Right ventricle myocardium superior (tissue), 1 donor: ENCODE measurements at regions not wholly inside any gene's neighbourhood (a gene's known extent, or its start where the extent isn't known, plus 50 kb on each side); places are given as distances from the start of the nearest gene placed in this dataset.

Experiments used
- ATAC-seq: fragments of 200-7000 bp; cut with Tn5 transposase; one replicate; pipeline ENCODE4 v1.9.1; 2020; ENCODE audit warnings: mild to moderate bottlenecking; ENCODE audit not compliant: poor library complexity
- DNase-seq: peaks from one replicate; pipeline ENCODE4 v3.0.0-alpha.2; 2020
- intact Hi-C: fragments of 100-400 bp; cut with DNase I; formaldehyde crosslinking; loops from one replicate; pipeline ENCODE4 v1.11.2; 2022
- donor health status: DM: no; HTN: yes; CAD: no; lungs with severe emphysema.

- DNase-seq = no peak
- ATAC-seq = no peak
- intact Hi-C loops = no loop called here
These were observed 50.8 kb upstream of the GADL1 start for GRCh38 chr3:30945291-30945690.

- DNase-seq (no peak), ATAC-seq (no peak)
- intact Hi-C loops = no loop called here
These were observed 54.0 kb upstream of the GADL1 start for GRCh38 chr3:30948426-30948825.

- intact Hi-C loops = no loop called here
- DNase-seq (no peak), ATAC-seq (no peak)
These were observed 57.4 kb upstream of the GADL1 start for GRCh38 chr3:30951826-30952225.

DNA sequence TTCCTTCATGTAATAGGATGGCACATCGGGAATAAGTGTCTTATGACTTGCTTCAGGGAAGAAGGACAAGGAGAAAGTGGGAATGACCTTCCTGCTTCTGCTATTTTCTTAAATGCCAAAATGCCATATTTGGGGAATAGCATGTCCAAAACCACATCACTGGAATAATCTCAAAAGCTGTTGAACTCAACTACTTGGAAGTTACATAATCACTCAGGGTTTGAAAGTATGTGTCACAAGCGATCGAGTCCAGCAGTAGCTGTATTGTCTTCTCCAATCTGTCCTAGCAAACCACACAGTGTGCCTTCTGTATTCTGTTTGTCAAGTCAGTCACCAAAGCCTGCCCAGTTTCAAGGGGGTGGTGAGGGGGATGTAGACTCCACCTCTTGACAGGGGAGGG, 58.3 kb upstream of the GADL1 start:
- DNase-seq (no peak), ATAC-seq (no peak)
- intact Hi-C loops = no loop called here

DNA sequence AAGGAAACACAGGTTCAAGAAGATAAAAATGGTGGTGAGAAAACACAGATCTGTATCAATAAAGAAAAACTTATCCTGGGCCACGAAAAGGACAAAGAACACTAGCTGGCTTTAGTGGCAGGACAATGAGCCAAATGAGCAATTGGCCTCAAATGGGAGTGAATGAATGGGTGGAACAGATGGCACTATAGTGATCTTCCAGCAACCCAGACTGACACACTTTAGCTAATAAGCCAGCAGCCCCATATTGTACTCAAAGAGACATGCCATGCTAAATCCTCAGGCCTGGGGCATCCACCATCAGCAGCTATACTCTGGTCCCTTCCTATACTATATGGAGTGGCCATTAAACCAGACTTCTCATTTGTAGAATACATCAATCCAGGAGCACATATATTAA, 60.0 kb upstream of the GADL1 start:
- DNase-seq (no peak), ATAC-seq (no peak)
- intact Hi-C loops = no loop called here

DNA sequence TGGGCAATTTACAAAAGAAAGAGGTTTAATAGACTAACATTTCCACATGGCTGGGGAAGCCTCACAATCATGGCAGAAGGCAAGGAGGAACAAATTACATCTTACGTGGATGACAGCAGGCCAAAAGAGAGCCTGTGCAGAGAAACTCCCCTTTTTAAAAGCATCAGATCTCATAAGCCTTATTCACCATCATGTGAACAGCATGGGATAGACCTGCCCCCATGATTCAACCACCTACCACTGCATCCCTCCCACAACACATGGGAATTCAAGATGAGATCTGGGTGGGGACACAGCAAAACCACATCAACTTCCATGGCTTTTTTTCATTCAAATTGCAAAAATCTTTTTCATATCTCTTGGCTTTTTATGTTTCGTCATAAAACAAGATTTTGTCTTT, 67.6 kb upstream of the GADL1 start:
- ATAC-seq = no peak
- no peak for DNase-seq
- intact Hi-C loops = no loop called here

- intact Hi-C loops = no loop called here
- DNase-seq (no peak), ATAC-seq (no peak)
These were observed 68.0 kb upstream of the GADL1 start for GRCh38 chr3:30962493-30962892.

GRCh38 chr3:30963223-30963722, 68.8 kb upstream of the GADL1 start:
- intact Hi-C loops = no loop called here
- DNase-seq (no peak), ATAC-seq (no peak)

DNA sequence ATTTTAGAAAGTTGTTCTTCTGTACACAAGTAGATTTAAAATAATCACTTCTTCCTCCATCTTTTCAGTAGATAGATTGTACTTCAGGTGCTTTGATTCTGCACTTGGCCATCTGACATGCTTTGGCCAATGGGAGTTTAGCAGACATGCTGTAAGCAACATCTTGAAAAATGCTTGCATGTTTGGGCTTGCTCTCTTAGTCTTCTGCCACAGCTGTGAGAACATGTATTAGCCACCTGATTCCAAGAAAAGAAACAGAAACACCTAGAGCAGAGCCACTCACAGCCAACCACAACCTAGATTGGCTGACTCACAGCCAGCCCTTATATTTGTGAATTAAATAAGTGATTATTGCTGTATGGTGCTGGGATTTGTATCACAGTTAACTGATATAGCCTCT, 70.2 kb upstream of the GADL1 start:
- intact Hi-C loops = no loop called here
- no peak for DNase-seq
- ATAC-seq = no peak

- intact Hi-C loops = no loop called here
- ATAC-seq (no peak), DNase-seq (no peak)
These were observed 72.4 kb upstream of the GADL1 start for GRCh38 chr3:30966896-30967295.

DNA sequence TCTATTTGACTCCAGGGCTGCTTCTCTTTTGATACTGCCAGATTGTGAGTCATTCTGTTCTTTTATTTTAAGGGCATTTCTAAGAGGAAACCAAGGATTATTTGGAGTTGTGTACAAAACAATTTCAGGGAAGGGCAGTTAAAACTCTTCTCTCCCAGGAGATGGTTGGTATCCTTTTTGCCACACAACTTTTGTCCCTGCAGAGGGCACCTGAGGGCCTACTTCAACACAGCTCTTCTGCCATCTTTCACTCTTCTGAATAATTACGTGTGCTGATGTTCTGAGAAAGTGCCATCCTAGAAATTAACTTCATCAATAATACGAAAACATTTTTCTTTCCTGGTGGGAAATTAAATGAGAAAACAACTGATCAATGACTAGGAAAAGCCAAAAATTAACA, 75.7 kb upstream of the GADL1 start:
- no peak for ATAC-seq
- intact Hi-C loops = no loop called here
- DNase-seq = no peak

- ATAC-seq = no peak
- no peak for DNase-seq
- intact Hi-C loops = no loop called here
These were observed 78.0 kb upstream of the GADL1 start for GRCh38 chr3:30972449-30972848.

DNA sequence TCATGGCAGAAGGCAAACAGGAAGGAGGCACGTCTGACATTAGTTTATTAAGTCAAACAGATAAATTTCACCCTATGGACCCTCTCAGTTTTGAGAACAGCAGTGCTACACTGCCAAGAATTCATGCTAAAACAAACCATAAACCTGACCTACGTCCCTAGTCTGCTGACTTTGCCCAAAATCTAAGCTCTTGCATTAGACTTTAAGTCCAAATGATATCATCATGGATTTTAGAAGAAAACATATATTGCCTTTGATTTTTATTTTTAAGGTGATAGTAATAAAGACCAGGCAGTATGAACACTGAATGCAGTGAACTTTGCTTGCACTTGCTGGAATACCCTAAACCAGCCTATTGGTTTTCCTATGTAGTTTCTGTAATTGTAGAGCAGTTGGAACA, 79.6 kb upstream of the GADL1 start:
- DNase-seq = no peak
- no peak for ATAC-seq
- intact Hi-C loops = no loop called here

DNA sequence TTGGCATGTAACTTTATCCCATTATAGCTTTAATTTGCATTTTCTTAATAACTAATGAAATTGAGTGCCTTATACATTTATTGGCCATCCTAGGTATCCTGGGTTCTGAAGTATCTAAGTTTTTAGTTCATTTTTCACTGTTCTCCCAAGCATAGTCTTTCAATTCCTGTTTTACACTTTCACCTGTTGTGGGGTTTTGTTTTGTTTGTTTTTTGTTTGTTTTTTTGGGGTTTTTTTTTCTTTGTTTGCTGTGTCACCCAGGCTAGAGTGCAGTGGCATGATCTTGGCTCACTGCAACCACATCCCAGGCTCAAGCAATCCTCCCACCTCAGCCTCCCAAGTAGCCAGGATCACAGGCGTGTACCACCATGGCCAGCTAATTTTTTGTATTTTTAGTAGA, 83.1 kb upstream of the GADL1 start:
- ATAC-seq (no peak), DNase-seq (no peak)
- intact Hi-C loops = no loop called here

DNA sequence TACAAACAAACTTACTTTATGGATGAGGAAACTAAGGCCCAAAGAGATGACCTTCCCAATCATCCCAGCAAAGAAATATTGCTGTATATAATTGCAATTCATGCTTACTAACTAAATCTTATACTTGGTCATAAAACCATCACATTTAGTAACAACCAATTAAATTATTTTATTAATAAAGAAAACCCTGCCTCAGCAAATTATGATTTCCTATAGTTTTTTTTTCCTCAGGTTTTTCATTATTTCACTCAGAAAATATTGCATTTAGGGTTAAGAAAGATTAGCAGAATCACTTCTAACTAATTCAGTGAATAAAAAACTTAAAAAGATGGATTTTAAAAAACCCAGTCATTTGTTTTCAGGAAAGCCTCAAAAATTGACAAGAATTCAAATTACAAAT, 86.5 kb upstream of the GADL1 start:
- no peak for ATAC-seq
- intact Hi-C loops = no loop called here
- no peak for DNase-seq

DNA sequence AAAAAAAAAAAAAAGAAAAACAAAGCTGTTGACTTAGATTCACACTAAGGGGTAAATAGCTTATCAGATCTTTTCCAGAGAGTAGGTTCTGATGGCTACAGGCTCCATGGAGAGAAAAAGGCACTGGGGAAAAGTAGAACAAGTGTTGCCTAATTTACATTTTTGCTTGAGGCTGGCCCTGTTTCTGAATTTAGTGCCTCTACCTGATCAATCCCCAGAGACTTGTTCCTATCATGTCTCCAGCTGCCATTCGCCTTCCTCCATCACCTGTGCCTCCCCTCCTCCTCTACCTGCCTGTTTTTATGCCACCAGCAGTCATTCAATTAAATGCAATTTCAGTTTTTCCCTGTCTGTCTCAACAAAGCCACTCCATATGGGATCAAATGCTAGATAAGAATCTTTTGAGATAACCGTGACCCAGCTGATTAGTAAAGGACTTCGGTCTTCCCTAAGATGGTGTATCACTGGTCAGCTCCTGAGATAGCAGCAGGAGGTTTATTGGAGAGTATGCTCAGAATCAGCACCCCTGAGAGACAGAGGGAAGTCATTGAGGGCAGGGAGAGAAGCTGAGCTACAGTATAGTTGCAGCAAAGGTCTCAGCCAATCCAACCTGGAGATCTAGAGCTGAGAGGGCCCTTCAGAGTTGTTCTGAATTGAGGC, 88.1 kb upstream of the GADL1 start:
- DNase-seq = no peak
- no peak for ATAC-seq
- intact Hi-C loops = no loop called here

- no peak for ATAC-seq
- intact Hi-C loops = no loop called here
- no peak for DNase-seq
These were observed 90.6 kb upstream of the GADL1 start for GRCh38 chr3:30984855-30985749.

GRCh38 chr3:30986551-30986950, 92.1 kb upstream of the GADL1 start:
- DNase-seq = no peak
- ATAC-seq = no peak
- intact Hi-C loops = no loop called here

DNA sequence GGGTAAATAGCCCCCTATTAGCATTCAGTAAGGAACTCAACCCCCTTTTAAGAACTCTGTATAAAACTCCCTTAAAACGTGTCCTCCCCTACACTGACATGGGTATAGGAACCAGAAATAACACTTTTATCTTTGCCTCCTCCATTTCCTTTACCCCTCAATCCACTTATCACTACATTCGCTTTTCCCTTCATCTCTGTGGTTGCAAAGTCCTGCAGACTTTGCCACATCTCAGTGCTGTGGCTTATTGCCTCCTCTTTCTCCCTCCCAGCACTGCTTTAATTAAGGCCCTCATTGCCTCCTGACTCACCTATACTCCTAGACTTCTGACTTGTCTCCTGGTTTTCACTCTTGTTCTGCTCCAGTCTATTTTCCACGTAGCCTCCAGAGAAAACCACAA, 94.3 kb upstream of the GADL1 start:
- DNase-seq (no peak), ATAC-seq (no peak)
- intact Hi-C loops = no loop called here

GRCh38 chr3:30989276-30990030, 95.0 kb upstream of the GADL1 start:
- intact Hi-C loops = no loop called here
- ATAC-seq = no peak
- no peak for DNase-seq
